ENCODE measurements at regions not wholly inside any gene's neighbourhood (a gene's known extent, or its start where the extent isn't known, plus 50 kb on each side); places are given as distances from the start of the nearest gene placed in this dataset.
"Not testable (repeated sequence)": the region's sequence is repeated elsewhere in the genome, so short reads cannot be mapped to it uniquely, and the experiment has no call there.

DNA sequence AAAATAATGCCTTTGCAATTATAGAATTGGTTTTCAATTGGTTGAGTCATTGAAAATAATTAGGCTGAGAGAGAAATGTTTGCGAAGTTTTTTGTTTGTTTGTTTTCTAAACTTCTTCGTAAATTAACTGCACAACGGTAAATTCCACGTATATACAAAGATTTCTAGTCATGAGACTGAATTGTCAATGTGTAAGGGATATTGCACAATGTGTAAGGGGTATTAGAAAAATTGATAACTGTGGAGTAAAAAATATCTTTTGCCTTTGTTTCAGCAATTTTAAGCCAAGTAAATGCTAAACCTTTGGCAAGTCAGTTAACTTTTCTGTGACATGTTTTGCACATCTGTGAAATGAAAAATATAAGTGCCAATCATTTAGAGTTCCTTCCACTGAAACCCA, 606.0 kb downstream of the TMEM182 start:
- no peak for DNase-seq (ENCODE audit: low read depth in 2 of 2)

DNA sequence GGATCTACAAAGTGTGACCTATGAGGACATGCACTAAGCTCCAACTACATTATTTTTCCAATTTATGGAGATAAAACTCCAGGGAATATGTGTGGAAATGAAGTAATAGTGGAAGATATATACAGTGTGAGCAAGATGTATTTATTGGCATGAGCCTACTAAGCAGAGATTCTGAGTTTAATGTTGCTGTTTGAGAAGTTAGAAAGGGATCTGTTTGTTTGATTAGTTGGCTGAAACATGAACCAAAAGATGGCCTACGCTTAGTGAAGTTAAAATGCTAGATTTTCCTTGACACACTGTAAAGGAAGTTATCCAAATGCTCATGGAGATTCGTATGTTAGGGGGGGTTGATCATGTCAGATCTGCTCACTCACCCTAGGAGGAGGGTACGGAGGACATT, 621.7 kb downstream of the TMEM182 start:
- no peak for DNase-seq (ENCODE audit: low read depth in 2 of 2)

DNA sequence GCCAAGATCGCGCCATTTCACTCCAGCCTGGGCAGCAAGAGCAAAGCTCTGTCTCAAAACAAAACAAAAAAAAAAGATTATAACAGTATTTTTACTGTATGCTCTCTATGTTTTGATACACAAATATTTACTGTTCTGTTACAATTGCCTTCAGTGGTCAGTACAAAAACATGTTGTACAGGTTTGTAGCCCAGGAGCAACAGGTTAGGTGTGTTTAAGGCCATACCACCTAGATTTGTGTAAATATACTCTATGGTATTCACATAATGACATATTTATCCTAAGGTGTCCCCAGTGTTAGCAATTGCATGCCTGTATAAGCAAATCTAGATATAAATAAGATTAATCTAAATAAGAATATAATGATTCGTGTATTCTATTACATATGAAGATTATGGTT, 625.0 kb downstream of the TMEM182 start:
- DNase-seq (ENCODE audit: low read depth in 2 of 2) = no peak

DNA sequence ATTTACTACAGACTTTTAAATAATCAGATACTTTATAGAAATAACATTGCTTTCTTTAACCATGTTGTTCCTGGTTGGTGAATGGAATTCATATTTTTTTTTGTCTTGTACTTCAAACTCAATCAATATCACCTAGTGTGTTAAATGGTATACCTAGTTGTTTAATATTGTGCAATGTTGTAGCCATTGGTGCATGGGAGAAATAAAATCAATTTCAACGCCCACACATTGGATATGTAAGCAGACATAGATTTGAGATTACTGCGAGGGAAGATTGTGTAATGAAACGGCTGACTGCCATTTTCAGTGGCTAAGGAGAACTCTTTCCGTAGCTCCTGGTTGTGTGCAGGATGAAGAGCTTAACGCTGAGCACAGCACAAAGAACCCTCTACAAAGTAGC, 626.1 kb downstream of the TMEM182 start:
- DNase-seq (ENCODE audit: low read depth in 2 of 2) = no peak

GRCh38 chr2:103396152-103396551, 634.3 kb downstream of the TMEM182 start:
- no peak for DNase-seq (ENCODE audit: low read depth in 2 of 2)

DNA sequence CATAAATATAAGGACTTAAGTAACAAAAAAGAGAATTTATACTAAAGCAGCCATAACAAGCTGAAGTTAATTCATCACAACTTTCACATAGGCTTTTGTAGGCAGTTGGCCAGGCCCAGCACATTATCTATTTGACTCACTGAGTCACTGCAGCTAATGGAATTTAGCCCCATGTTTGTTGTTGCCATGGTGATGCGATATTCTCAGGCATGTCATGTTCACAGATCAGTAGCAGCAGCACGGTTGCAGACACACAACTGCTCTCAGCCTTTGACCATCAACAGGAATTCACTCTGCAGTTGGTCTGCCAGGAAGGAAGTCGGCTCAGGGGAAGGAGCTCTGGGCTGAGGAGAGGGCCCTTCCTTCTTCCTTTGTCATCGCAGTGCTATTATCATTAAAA, 639.8 kb downstream of the TMEM182 start:
- peak; percentile 49 to 53 for DNase-seq (ENCODE audit: low read depth in 2 of 2)

GRCh38 chr2:103402336-103402735, 640.5 kb downstream of the TMEM182 start:
- no peak for DNase-seq (ENCODE audit: low read depth in 2 of 2)

DNA sequence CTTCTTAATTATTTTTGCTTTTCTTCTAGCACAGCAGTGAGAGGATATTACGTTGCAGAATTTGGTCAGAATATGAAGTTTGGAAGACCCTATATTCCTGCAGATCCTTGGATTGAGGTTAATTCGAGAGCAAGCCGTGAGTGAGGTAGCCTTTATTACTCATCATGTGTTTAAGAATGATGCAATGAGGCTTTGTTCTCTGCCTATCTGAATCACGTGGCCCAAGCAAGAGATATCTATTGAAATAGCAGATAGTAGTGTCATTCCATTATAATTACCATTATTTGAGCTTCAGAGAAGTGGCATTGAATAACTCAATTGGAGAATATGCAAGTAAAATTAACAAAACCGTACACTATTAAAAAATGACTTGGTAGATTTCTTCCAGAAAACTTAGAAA, 641.1 kb downstream of the TMEM182 start:
- DNase-seq (ENCODE audit: low read depth in 2 of 2) = no peak

GRCh38 chr2:103403388-103403787, 641.6 kb downstream of the TMEM182 start:
- not testable (repeated sequence) for DNase-seq (ENCODE audit: low read depth in 2 of 2)

- DNase-seq (ENCODE audit: low read depth in 2 of 2) = no peak
Observed at GRCh38 chr2:103410221-103410620, 648.4 kb downstream of the TMEM182 start.

DNA sequence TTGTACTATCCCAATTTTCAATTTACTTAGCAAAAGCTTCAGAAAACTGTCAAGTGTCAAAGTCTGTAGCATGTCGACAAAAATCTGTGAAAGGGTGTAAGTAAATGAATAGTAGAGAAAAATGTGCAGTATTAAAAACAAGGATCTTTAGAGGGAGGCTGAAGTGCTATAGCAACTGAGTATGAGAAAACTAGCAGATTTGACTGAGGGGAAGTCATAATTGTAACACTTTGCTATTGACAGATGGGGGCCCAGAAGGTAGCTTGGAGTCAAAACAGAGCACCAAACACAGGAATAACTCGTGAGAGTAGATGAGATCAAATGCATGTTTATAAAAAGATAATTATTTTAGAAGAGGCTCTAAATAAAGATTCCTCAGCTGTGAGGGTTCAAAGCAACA, 657.7 kb downstream of the TMEM182 start:
- DNase-seq (ENCODE audit: low read depth in 2 of 2) = no peak

GRCh38 chr2:103423100-103423499, 661.3 kb downstream of the TMEM182 start:
- DNase-seq (ENCODE audit: low read depth in 2 of 2) = no peak

- DNase-seq (ENCODE audit: low read depth in 2 of 2) = no peak
Observed at GRCh38 chr2:103427567-103427966, 665.7 kb downstream of the TMEM182 start.

DNA sequence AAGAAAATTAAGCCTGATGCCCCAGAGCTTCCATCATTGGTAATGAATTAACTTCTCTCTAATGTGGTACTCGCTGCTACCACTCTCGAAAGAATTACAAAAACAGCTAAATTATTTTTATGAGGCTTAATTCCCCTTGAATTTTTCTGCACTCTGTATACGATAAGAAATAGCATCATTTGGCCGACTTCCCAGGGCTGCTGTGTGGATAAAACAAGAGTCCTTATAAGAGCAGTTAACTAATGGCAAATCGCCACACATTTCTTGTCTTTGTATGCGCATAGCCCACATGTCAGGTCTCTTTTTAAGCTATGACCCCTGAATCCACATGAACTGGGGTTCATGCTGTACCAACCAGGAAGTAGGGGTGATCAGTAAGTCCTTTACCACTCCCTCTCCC, 668.4 kb downstream of the TMEM182 start:
- DNase-seq (ENCODE audit: low read depth in 2 of 2) = no peak

GRCh38 chr2:103435010-103435409, 673.2 kb downstream of the TMEM182 start:
- no peak for DNase-seq (ENCODE audit: low read depth in 2 of 2)

DNA sequence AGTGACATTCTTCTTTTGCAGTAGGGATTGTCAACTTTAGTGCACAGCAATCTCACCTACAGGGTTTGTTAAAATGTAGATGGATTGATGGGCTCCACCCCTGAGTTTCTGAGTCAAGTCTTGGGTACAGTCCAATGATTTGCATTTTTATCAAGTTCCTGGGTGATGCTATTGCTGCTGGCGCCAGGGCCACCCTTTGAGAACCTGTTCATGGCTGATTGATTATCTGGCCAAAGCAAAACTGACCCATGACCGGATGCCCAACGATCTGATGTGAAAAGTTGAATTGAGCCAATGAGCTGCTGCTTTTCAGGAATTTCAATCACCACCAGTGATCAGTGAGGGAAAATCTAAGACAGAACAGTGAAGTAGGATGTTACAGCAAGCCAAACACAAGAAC, 675.3 kb downstream of the TMEM182 start:
- no peak for DNase-seq (ENCODE audit: low read depth in 2 of 2)

DNA sequence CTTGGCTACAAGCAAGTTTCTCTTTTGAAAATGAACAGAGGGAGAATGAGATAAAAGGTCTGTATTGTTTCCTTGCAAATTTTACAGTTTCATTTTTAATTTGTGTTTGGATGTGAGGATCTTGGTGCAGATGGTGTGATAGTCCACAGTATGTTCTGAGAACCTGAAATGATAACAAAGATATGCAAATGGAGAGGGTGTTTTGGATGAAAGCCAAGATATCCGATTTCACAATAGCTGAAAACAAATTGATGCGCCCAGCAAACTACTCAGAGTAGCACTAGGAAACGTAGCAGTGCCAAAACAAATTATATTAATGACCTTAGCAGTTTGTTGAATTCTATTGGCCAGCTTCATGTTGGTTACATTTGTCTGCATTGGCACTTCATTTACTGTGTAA, 683.5 kb downstream of the TMEM182 start:
- DNase-seq (ENCODE audit: low read depth in 2 of 2) = no peak

DNA sequence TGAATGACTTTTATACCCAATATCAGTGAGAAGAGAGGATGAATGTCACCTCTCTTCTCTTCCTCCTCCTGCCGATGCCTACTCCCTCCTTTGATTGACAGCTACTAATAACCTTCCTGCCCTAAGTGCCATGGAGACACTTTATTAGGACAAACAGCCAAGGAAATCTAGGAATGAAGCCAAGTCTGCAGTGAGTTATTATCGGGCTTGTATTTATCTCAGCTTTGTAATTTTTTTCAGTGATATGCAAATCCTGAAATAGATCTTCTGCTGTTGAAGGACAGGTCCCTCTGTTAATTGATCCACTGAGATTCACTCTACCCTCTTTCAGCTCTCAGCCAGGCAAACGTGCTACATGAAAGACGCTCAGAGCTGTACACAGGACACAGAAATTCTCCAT, 686.7 kb downstream of the TMEM182 start:
- DNase-seq (ENCODE audit: low read depth in 2 of 2) = no peak

DNA sequence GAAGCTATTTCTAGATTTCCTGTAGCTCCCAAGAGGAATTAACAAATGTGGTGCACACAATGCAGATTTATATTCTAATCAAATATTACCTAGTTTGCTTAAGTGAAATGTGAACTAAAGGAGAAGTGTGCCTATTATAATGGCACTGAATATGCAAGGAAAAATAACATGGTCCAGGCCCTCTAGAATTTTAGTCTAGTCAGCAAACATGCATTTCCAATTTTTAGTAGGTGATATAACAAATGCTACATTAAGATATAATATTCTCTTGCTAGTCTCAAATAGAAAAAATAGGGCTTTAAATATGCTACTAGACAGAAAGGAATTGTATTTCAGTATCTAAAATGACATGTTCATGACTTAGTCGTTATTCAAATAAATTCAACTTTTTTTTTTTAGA, 689.5 kb downstream of the TMEM182 start:
- no peak for DNase-seq (ENCODE audit: low read depth in 2 of 2)

- DNase-seq (ENCODE audit: low read depth in 2 of 2) = no peak
Observed at GRCh38 chr2:103459283-103459682, 697.5 kb downstream of the TMEM182 start.

DNA sequence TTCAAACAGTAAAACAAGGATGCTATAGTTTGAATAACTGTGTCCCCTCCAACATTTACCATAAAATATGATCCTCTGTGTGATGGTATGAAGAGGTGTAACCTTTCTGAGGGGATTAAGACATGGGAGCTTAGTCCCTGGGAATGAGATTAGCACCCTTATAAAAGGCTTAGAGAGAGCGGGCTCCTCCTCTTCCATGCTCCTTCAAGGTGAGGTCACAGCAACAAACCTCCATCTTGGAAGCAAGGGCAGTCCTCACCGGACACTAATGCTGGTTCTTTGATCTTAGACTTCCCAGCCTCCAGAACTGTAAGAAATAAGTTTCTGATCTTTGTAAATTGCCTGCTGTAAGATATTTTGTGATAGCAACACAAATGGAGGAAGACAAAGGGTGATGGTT, 700.3 kb downstream of the TMEM182 start:
- no peak for DNase-seq (ENCODE audit: low read depth in 2 of 2)

DNA sequence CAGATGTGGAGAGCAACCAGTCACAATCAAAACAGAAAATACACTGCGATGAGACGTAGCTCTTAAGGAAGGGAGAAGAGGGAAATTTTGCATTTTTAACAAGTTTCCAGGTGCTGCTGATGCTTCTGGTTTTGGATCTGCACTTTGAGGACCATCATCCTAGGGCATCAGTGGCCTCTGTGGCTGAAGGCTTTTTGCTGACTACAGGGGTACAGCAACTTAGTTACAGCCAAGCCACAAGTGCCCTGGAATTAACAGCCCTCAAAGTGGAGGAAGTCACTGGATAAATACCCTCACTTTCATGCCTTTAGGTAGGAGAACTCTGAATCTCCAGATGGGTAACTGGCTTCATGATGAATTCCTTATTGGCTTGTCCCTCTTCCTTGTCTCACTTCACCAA, 700.9 kb downstream of the TMEM182 start:
- no peak for DNase-seq (ENCODE audit: low read depth in 2 of 2)

- DNase-seq (ENCODE audit: low read depth in 2 of 2) = no peak
Observed at GRCh38 chr2:103464831-103465230, 703.0 kb downstream of the TMEM182 start.

DNA sequence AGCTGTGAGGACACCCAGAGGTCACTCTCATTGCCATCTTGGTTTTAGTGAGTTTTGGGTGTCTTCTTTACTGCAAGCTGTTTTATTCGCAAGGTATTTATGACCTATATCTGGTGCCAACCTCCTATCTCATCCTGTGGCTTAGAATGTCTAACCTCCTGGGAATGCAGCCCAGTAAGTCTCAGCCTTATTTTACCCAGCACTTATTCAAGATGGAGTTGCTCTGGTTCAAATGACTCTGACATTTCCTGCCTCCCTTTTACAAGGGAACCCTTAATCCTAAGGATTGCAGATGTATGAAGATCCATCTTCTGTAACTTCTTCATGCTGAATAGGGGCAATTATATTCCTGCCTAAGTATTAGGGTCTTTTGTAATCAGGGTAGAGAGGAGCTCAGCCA, 708.0 kb downstream of the TMEM182 start:
- DNase-seq (ENCODE audit: low read depth in 2 of 2) = no peak

GRCh38 chr2:103484906-103485305, 723.1 kb downstream of the TMEM182 start:
- no peak for DNase-seq (ENCODE audit: low read depth in 2 of 2)

Measured in fibroblast of skin of left biceps (primary cell).